ENCODE measurements at regions not wholly inside any gene's neighbourhood (a gene's known extent, or its start where the extent isn't known, plus 50 kb on each side); places are given as distances from the start of the nearest gene placed in this dataset.

GRCh38 chr3:41112466-41112865 lies 86.8 kb upstream of the CTNNB1 start:
- CTCF ChIA-PET = interaction anchor here (0.7 kb wide), 1 partner anchor 12 kb away, joined by 3 read pairs; no protein-coding TSS in a partner anchor
- POLR2A ChIA-PET (ENCODE audit: low non-redundant PET) = no interaction called here
- TF ChIP-seq CTCF (conservative IDR thresholded peaks at IDR 0.05; ENCODE audit: low read depth) = no peak
- no peak for DNase-seq (ENCODE audit: low spot score)
- H3K27ac ChIP-seq = no peak overlapping the region

DNA sequence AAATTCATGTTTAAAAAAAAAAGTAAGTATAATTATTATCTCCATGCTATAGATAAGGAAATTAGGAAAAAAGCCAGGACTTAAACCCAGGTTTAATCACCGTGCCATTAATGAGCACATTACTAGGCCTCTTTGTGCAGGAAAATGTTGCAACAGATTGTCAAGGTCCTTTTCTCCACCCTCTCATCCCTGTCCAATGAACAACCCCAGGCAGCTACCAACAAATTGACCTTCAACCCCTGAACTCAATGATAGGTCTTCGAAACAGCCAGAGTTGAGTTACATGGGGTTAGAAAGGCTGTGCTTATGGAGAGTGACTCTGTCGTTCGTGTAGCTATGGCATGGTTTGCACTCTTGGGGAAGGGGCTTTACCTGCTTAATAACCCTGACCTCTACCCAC lies 84.2 kb upstream of the CTNNB1 start:
- no peak for DNase-seq (ENCODE audit: low spot score)
- POLR2A ChIA-PET (ENCODE audit: low non-redundant PET) = no interaction called here
- no peak for TF ChIP-seq CTCF (conservative IDR thresholded peaks at IDR 0.05; ENCODE audit: low read depth)
- H3K27ac ChIP-seq = no peak overlapping the region
- CTCF ChIA-PET = no interaction called here

DNA sequence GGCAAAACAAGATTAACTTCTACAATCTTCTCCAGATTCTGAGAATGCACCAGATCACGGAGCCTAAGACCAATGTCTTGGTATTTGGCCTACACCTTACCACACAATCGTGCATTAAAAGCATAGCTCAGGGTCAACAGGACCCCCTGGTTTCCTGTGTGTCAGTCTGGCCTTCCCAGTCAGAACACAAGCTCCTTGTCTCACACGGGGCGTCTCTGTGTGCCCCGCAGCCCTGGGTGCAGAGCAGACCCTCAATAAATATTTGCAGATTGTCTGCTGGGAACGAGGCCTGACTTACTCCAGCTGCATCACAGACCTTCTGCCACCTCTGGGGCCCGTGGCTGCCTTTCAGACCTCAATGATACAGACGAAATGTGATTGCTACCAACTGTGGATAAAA lies 82.5 kb upstream of the CTNNB1 start:
- ChIA-PET CTCF (interaction anchor here (0.6 to 1.8 kb wide), 2 partner anchors 13 to 691 kb away, joined by 4 to 5 read pairs; no protein-coding TSS in a partner anchor), POLR2A (ENCODE audit: low non-redundant PET) (no interaction called here)
- no peak for DNase-seq (ENCODE audit: low spot score)
- H3K27ac ChIP-seq = peak overlapping the region; percentile 63
- TF ChIP-seq CTCF (conservative IDR thresholded peaks at IDR 0.05; ENCODE audit: low read depth) = no peak

- ChIA-PET CTCF (interaction anchor here (0.6 to 1.8 kb wide), 2 partner anchors 14 to 691 kb away, joined by 4 to 5 read pairs; no protein-coding TSS in a partner anchor), POLR2A (ENCODE audit: low non-redundant PET) (no interaction called here)
- peak; percentile 79 for DNase-seq (ENCODE audit: low spot score)
- no peak for TF ChIP-seq CTCF (conservative IDR thresholded peaks at IDR 0.05; ENCODE audit: low read depth)
- H3K27ac ChIP-seq = peak overlapping the region; percentile 63
Measured at GRCh38 chr3:41117398-41117870, 81.9 kb upstream of the CTNNB1 start.

GRCh38 chr3:41118461-41119390 lies 80.6 kb upstream of the CTNNB1 start:
- ChIA-PET POLR2A (ENCODE audit: low non-redundant PET) (no interaction called here), CTCF (interaction anchor here (0.5 kb wide), 1 partner anchor 9 kb away, joined by 3 read pairs; no protein-coding TSS in a partner anchor)
- no peak for DNase-seq (ENCODE audit: low spot score)
- no peak for TF ChIP-seq CTCF (conservative IDR thresholded peaks at IDR 0.05; ENCODE audit: low read depth)
- H3K27ac ChIP-seq = no peak overlapping the region

DNA sequence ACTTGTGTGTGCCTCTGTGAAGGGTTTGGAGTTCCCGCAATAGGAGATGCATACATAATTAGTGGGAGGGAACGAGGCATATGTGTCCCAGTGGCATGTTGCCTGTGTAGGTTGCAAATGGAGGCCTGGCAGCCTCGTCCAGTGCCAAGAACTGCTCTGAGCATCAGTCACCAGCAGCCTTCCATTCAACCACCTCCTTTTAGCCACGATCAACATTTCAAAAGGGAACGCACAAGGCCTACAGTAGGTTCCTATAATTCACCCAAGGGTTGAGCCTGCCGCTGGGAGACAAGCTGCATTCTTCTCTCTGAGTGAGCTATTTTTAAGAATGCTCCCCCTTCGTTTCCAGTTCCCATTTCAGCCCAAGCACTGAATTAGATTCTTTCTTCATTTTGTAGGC lies 78.8 kb upstream of the CTNNB1 start:
- DNase-seq (ENCODE audit: low spot score) = no peak
- H3K27ac ChIP-seq = no peak overlapping the region
- no peak for TF ChIP-seq CTCF (conservative IDR thresholded peaks at IDR 0.05; ENCODE audit: low read depth)
- POLR2A ChIA-PET (ENCODE audit: low non-redundant PET) = no interaction called here
- CTCF ChIA-PET = no interaction called here
